IMR-90 (cell line): ENCODE measurements at regions not wholly inside any gene's neighbourhood (a gene's known extent, or its start where the extent isn't known, plus 50 kb on each side); places are given as distances from the start of the nearest gene placed in this dataset.

ENCODE experiments used
- ATAC-seq: fragments of 200-7000 bp; cut with Tn5 transposase; 2 replicates; pipeline ENCODE4 v1.9.1; 2020; ENCODE audit warnings: low read depth, mild to moderate bottlenecking, moderate library complexity
- BruUV-seq: library from RNA; stranded (reverse); fragments of 400-500 nt; replicated peaks from 2 replicates; lab custom pipeline; 2021; lab: Mats Ljungman, UMichigan
- CTCF ChIA-PET: fragments of 300-600 bp; formaldehyde crosslinking; extraction: SDS; loops from one replicate; lab custom pipeline; 2021; ENCODE audit warnings: antibody characterized with exemption; lab: Yijun Ruan, JAX
- POLR2A ChIA-PET: fragments of 300-600 bp; sonication (Branson Sonifier 250); formaldehyde crosslinking; loops from one replicate; lab custom pipeline; 2022; ENCODE audit warnings: antibody characterized with exemption; ENCODE audit not compliant: unreplicated experiment; lab: Charles Lee
- DNase-seq: peaks from one replicate; pipeline ENCODE4 v3.0.0; 2013
- H2AFZ ChIP-seq: replicated peaks from 2 replicates; pipeline ENCODE3; 2013; ENCODE audit warnings: low read length, mild to moderate bottlenecking; ENCODE audit not compliant: poor library complexity
- H2AK5ac ChIP-seq: 2 replicates; pipeline ENCODE4 v1.6.1; 2013; ENCODE audit warnings: low read depth, low read length, inconsistent platforms
- H2AK9ac ChIP-seq: replicated peaks from 2 replicates; pipeline ENCODE3; 2013; ENCODE audit warnings: mild to moderate bottlenecking, low read depth, low read length, moderate library complexity; ENCODE audit not compliant: poor library complexity
- H2BK120ac ChIP-seq: 2 replicates; pipeline ENCODE4 v1.6.1; 2013; ENCODE audit warnings: low read depth, low read length, inconsistent platforms
- H2BK15ac ChIP-seq: 3 replicates; pipeline ENCODE4 v1.6.1; 2013; ENCODE audit warnings: low read depth, low read length, inconsistent platforms
- H2BK20ac ChIP-seq: 2 replicates; pipeline ENCODE4 v1.6.1; 2013; ENCODE audit warnings: low read depth, mild to moderate bottlenecking, inconsistent platforms, low read length, moderate library complexity
- H2BK5ac ChIP-seq: 2 replicates; pipeline ENCODE4 v1.6.1; 2013; ENCODE audit warnings: mild to moderate bottlenecking, low read depth, low read length, inconsistent platforms; ENCODE audit not compliant: poor library complexity, severe bottlenecking
- H3K14ac ChIP-seq: replicated peaks from 2 replicates; pipeline ENCODE4 v1.6.1; 2013; ENCODE audit warnings: low read depth, low read length, inconsistent platforms
- H3K18ac ChIP-seq: 2 replicates; pipeline ENCODE4 v1.6.1; 2013; ENCODE audit warnings: low read depth, low read length, control low read depth
- H3K23ac ChIP-seq: 2 replicates; pipeline ENCODE4 v1.6.1; 2013; ENCODE audit warnings: low read depth, low read length, inconsistent platforms
- H3K27ac ChIP-seq: 2 replicates; pipeline ENCODE4 v1.5.1; 2013; ENCODE audit warnings: mild to moderate bottlenecking, control low read depth, low read length; ENCODE audit not compliant: insufficient read depth
- H3K27me3 ChIP-seq: 2 replicates; pipeline ENCODE4 v1.6.1; 2013; ENCODE audit warnings: low read length; ENCODE audit not compliant: control insufficient read depth, insufficient read depth
- H3K36me3 ChIP-seq: 2 replicates; pipeline ENCODE4 v1.6.1; 2013; ENCODE audit warnings: low read length, mixed read lengths; ENCODE audit not compliant: control insufficient read depth, insufficient read depth
- H3K4ac ChIP-seq: 2 replicates; pipeline ENCODE4 v1.6.1; 2013; ENCODE audit warnings: low read depth, low read length, inconsistent platforms
- H3K4me1 ChIP-seq: 2 replicates; pipeline ENCODE4 v1.6.1; 2013; ENCODE audit warnings: low read length, mixed read lengths; ENCODE audit not compliant: control insufficient read depth, insufficient read depth
- H3K4me2 ChIP-seq: 2 replicates; pipeline ENCODE4 v1.6.1; 2013; ENCODE audit warnings: low read depth, mild to moderate bottlenecking, control low read depth, low read length, moderate library complexity
- H3K4me3 ChIP-seq: 2 replicates; pipeline ENCODE4 v1.5.1; 2013; ENCODE audit warnings: low read depth, mild to moderate bottlenecking, control low read depth, low read length, moderate library complexity; ENCODE audit not compliant: insufficient read depth
- H3K56ac ChIP-seq: 2 replicates; pipeline ENCODE4 v1.6.1; 2013; ENCODE audit warnings: low read length, inconsistent platforms; ENCODE audit not compliant: insufficient read depth; ENCODE audit errors: extremely low read depth
- H3K79me1 ChIP-seq, 2 experiments: 2 replicates each; pipeline ENCODE4 v1.6.1; 2013; ENCODE audit warnings: low read length in 2 of 2, inconsistent platforms in 1 of 2, low read depth in 1 of 2
- H3K9ac ChIP-seq: 2 replicates; pipeline ENCODE4 v1.6.1; 2013; ENCODE audit warnings: low read depth, low read length, control low read depth
- H3K9me1 ChIP-seq: 2 replicates; pipeline ENCODE4 v1.6.1; 2013; ENCODE audit warnings: low read length, inconsistent platforms; ENCODE audit not compliant: insufficient read depth
- H3K9me3 ChIP-seq: 2 replicates; pipeline ENCODE4 v1.6.1; 2013; ENCODE audit warnings: low read length; ENCODE audit not compliant: control insufficient read depth, insufficient read depth
- H4K20me1 ChIP-seq: 2 replicates; pipeline ENCODE4 v1.6.1; 2013; ENCODE audit warnings: low read length, inconsistent platforms; ENCODE audit not compliant: insufficient read depth
- H4K5ac ChIP-seq: 2 replicates; pipeline ENCODE4 v1.6.1; 2013; ENCODE audit warnings: mild to moderate bottlenecking, low read depth, low read length, control low read depth
- H4K8ac ChIP-seq, 2 experiments: 2 replicates each; pipeline ENCODE4 v1.6.1; 2013; ENCODE audit warnings: low read depth in 2 of 2, low read length in 2 of 2, control low read depth in 1 of 2, inconsistent platforms in 1 of 2
- H4K91ac ChIP-seq: 2 replicates; pipeline ENCODE4 v1.6.1; 2013; ENCODE audit warnings: low read depth, low read length, inconsistent platforms; ENCODE audit not compliant: insufficient read depth
- CEBPB ChIP-seq: IDR thresholded peaks from 2 replicates; pipeline ENCODE4 v1.6.1; 2012; ENCODE audit warnings: low read depth, low read length, improper control_type of control experiment
- CHD1 ChIP-seq: IDR thresholded peaks from 2 replicates; pipeline ENCODE4 v1.6.1; 2012; ENCODE audit warnings: low read depth, low read length, improper control_type of control experiment
- MAFK ChIP-seq: IDR thresholded peaks from 2 replicates; pipeline ENCODE4 v1.6.1; 2012; ENCODE audit warnings: low read depth, low read length, improper control_type of control experiment
- MXI1 ChIP-seq: IDR thresholded peaks from 2 replicates; pipeline ENCODE4 v1.6.1; 2012; ENCODE audit warnings: low read depth, mild to moderate bottlenecking, low read length, moderate library complexity, borderline replicate concordance
- NFE2L2 ChIP-seq: fragments of 150-350 bp; IDR thresholded peaks from 2 replicates; pipeline ENCODE4 v1.6.1; 2016; ENCODE audit warnings: low read depth, mild to moderate bottlenecking, low read length
- RCOR1 ChIP-seq: IDR thresholded peaks from 2 replicates; pipeline ENCODE4 v1.6.1; 2012; ENCODE audit warnings: mild to moderate bottlenecking, low read length, improper control_type of control experiment; ENCODE audit not compliant: insufficient replicate concordance
- RFX5 ChIP-seq: IDR thresholded peaks from 2 replicates; pipeline ENCODE4 v1.8.0; 2012; ENCODE audit warnings: low read depth, mild to moderate bottlenecking, low read length, moderate library complexity
- SMC3 ChIP-seq: fragments of 150-350 bp; IDR thresholded peaks from 2 replicates; pipeline ENCODE4 v1.6.1; 2016; ENCODE audit warnings: low read depth, mild to moderate bottlenecking, antibody characterized with exemption, low read length, moderate library complexity
- WGBS, 2 experiments: methylation state at CpG; one replicate each; pipeline versions ENCODE4 v1.1.5 to v1.1.7; 2013; ENCODE audit warnings: missing lambda C conversion rate in 2 of 2; ENCODE audit not compliant: insufficient read length in 1 of 2; ENCODE audit errors: extremely low coverage in 2 of 2; 5-methylcytosine and 5-hydroxymethylcytosine counted together
- dilution Hi-C: fragments of 300-500 bp; cut with HindIII; formaldehyde crosslinking; loops from one replicate; pipeline ENCODE4 v1.14.3; 2018; ENCODE audit warnings: low sequenced_read_pairs; ENCODE audit not compliant: unreplicated experiment
- in situ Hi-C: fragments of 300-500 bp; cut with MboI; formaldehyde crosslinking; loops from 3 replicates; pipeline ENCODE4 v1.14.3; 2019; ENCODE audit warnings: low sequenced_read_pairs, inconsistent platforms, mixed read lengths
- intact Hi-C: fragments of 100-400 bp; cut with micrococcal nuclease; formaldehyde crosslinking; loops from 2 replicates; pipeline ENCODE4 v1.10.0; 2022

DNA sequence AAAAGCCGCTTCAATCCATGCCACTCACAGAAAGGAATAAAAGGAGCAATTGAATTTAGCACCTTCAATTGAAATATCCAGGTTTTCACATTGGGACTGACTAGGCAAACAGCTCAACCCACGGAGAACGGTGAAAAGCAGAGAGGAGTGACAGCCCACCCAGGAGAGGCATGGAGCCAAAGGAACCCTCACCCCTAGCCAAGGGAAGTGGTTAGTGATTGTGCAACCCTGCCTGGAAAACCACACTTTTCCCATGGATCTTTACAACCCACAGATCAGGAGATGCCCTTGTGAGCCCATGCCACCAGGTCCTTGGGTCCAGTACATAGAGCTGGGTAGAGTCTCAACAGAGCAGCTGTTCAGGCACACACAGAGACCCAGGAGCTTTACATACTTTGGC, 911.8 kb downstream of the EPHA7 start:
- no peaks in the 10 kb centered on the region for H3K9me1 ChIP-seq
- no peak overlapping the region for H3K9ac ChIP-seq
- no peak overlapping the region for H2AK5ac ChIP-seq
- H2BK15ac ChIP-seq: no peak overlapping the region
- ChIA-PET POLR2A (no interaction called here), CTCF (interaction anchor here (0.5 to 0.8 kb wide), 2 partner anchors 42 to 332 kb away, joined by 3 to 4 read pairs; no protein-coding TSS in a partner anchor)
- no peak overlapping the region for H3K4ac ChIP-seq
- no peak overlapping the region for H3K23ac ChIP-seq
- H2AFZ ChIP-seq: no peak overlapping the region
- no peak overlapping the region for H4K91ac ChIP-seq
- H3K36me3 ChIP-seq: no peaks in the 10 kb centered on the region
- H3K27ac ChIP-seq: no peak overlapping the region
- no peaks in the 10 kb centered on the region for H3K27me3 ChIP-seq
- H2BK120ac ChIP-seq: no peak overlapping the region
- H4K8ac ChIP-seq: no peak overlapping the region
- no peak overlapping the region for H3K56ac ChIP-seq
- no peak overlapping the region for H4K5ac ChIP-seq
- no peak for TF ChIP-seq RFX5
- no peak for TF ChIP-seq MAFK
- TF ChIP-seq CHD1: no peak
- no peak for TF ChIP-seq MXI1
- TF ChIP-seq RCOR1: no peak
- TF ChIP-seq SMC3: no peak
- no peak for TF ChIP-seq NFE2L2
- 0 out of 2 replicates have a peak, but pooled peaks have one; percentile 31 for TF ChIP-seq CEBPB
- dilution Hi-C loops: no loop called here
- ATAC-seq (no peak), DNase-seq (no peak)
- H2BK5ac ChIP-seq: no peak overlapping the region
- H3K18ac ChIP-seq: no peak overlapping the region
- no peak overlapping the region for H2BK20ac ChIP-seq
- no peak overlapping the region for H3K14ac ChIP-seq
- no CpG with 5 or more reads among the region's 3 CpGs for WGBS, 2 experiments
- H4K20me1 ChIP-seq: no peaks in the 10 kb centered on the region
- no peak overlapping the region for H3K4me2 ChIP-seq
- no peak overlapping the region for H3K4me3 ChIP-seq
- no peak overlapping the region for H2AK9ac ChIP-seq
- intact Hi-C loops: no loop called here
- H3K9me3 ChIP-seq: no peaks in the 10 kb centered on the region; the same call in 1 of the 2 replicates
- in situ Hi-C loops: no loop called here
- H3K79me1 ChIP-seq: no peaks in the 10 kb centered on the region
- H3K4me1 ChIP-seq: no peaks in the 10 kb centered on the region
- no TSS peak for BruUV-seq
